ENCODE measurements at regions not wholly inside any gene's neighbourhood (a gene's known extent, or its start where the extent isn't known, plus 50 kb on each side); places are given as distances from the start of the nearest gene placed in this dataset.

- no TSS peak for BruUV-seq (replicated peaks)
- no peak for DNase-seq (ENCODE audit: low read depth, low spot score)
- no peaks in the 10 kb centered on the region for H3K9me3 ChIP-seq (ENCODE audit: control insufficient read depth in 1 of 2, insufficient read depth in 1 of 2, low read depth in 1 of 2, low read length in 2 of 2)
- TF ChIP-seq SIN3A (IDR thresholded peaks at IDR 0.05; ENCODE audit: low read depth) (no peak), EZH2 (IDR thresholded peaks at IDR 0.05) (no peak)
- ChIA-PET RAD21 (ENCODE audit: low non-redundant PET in 1 of 2, low total read pairs in 2 of 2, uncharacterized antibody in 2 of 2, unreplicated experiment in 2 of 2) (no interaction called here), POLR2A (no interaction called here), CTCF (no interaction called here)
- H3K4me1 ChIP-seq (ENCODE audit: control insufficient read depth in 1 of 2, insufficient read depth in 2 of 2, low read length in 2 of 2), result no peaks in the 10 kb centered on the region
- no peak for ATAC-seq
- H4K20me1 ChIP-seq (ENCODE audit: insufficient read depth), result no peaks in the 10 kb centered on the region
- H3K4me2 ChIP-seq (ENCODE audit: low read length), result no peak overlapping the region
- H3K27ac ChIP-seq (ENCODE audit: low read depth, low read length), result no peak overlapping the region
- H3K4me3 ChIP-seq (replicated peaks in 1 of 2; ENCODE audit: low read depth in 1 of 2, low read length in 2 of 2), result no peak overlapping the region
- H2AFZ ChIP-seq (ENCODE audit: low read depth, low read length, poor library complexity, severe bottlenecking), result no peak overlapping the region
- no peaks in the 10 kb centered on the region for H3K27me3 ChIP-seq (ENCODE audit: insufficient read depth, low read length)
- no peaks in the 10 kb centered on the region for H3K36me3 ChIP-seq (ENCODE audit: control insufficient read depth in 1 of 2, insufficient read depth in 2 of 2, low read length in 2 of 2)
- no peak overlapping the region for H3K9ac ChIP-seq (ENCODE audit: low read length)
- H3K79me2 ChIP-seq (ENCODE audit: insufficient read depth, low read length), result no peaks in the 10 kb centered on the region
- H3K9me2 ChIP-seq (ENCODE audit: insufficient read depth), result no peaks in the 10 kb centered on the region
- intact Hi-C loops (cut with micrococcal nuclease), result no loop called here
These were observed 355.4 kb upstream of the CTSO start for GRCh38 chr4:156309031-156309430.

GRCh38 chr4:156303708-156304107 is 350.0 kb upstream of the CTSO start:
- POLR2A ChIA-PET, result no interaction called here
- intact Hi-C loops (cut with micrococcal nuclease), result no loop called here
- CTCF ChIA-PET, result no interaction called here
- Histone ChIP-seq H3K36me3 (ENCODE audit: control insufficient read depth in 1 of 2, insufficient read depth in 2 of 2, low read length in 2 of 2) (no peaks in the 10 kb centered on the region), H3K4me1 (ENCODE audit: control insufficient read depth in 1 of 2, insufficient read depth in 2 of 2, low read length in 2 of 2) (no peaks in the 10 kb centered on the region), H3K9ac (ENCODE audit: low read length) (no peak overlapping the region), H3K79me2 (ENCODE audit: insufficient read depth, low read length) (no peaks in the 10 kb centered on the region), H3K27ac (ENCODE audit: low read depth, low read length) (no peak overlapping the region), H3K9me3 (ENCODE audit: control insufficient read depth in 1 of 2, insufficient read depth in 1 of 2, low read depth in 1 of 2, low read length in 2 of 2) (no peaks in the 10 kb centered on the region), H2AFZ (ENCODE audit: low read depth, low read length, poor library complexity, severe bottlenecking) (no peak overlapping the region), H4K20me1 (ENCODE audit: insufficient read depth) (no peaks in the 10 kb centered on the region), H3K4me3 (replicated peaks in 1 of 2; ENCODE audit: low read depth in 1 of 2, low read length in 2 of 2) (no peak overlapping the region), H3K4me2 (ENCODE audit: low read length) (no peak overlapping the region), H3K27me3 (ENCODE audit: insufficient read depth, low read length) (no peaks in the 10 kb centered on the region), H3K9me2 (ENCODE audit: insufficient read depth) (no peaks in the 10 kb centered on the region)
- ATAC-seq (no peak), DNase-seq (ENCODE audit: low read depth, low spot score) (no peak)
- TF ChIP-seq YY1 (IDR thresholded peaks at IDR 0.05; ENCODE audit: extremely low read depth, insufficient replicate concordance, low read depth, low read length) (no peak), RAD21 (IDR thresholded peaks at IDR 0.05; ENCODE audit: low read depth) (no peak), REST (IDR thresholded peaks at IDR 0.05; ENCODE audit: low read depth) (no peak), SRF (IDR thresholded peaks at IDR 0.05; ENCODE audit: low read depth) (no peak), CTCF (IDR thresholded peaks at IDR 0.05 in 2 of 3, conservative IDR thresholded peaks at IDR 0.05 in 1 of 3; ENCODE audit: borderline replicate concordance in 1 of 3, insufficient read depth in 1 of 3, low read depth in 2 of 3, low read length in 2 of 3) (no peak), POLR2A (IDR thresholded peaks at IDR 0.05; ENCODE audit: borderline replicate concordance, extremely low read depth, insufficient read depth, insufficient read length) (no peak)
- RAD21 ChIA-PET (ENCODE audit: low non-redundant PET in 1 of 2, low total read pairs in 2 of 2, uncharacterized antibody in 2 of 2, unreplicated experiment in 2 of 2), result no interaction called here
- BruUV-seq (replicated peaks), result no TSS peak

Data from HCT116 (cell line).